B cell (primary cell): ENCODE measurements at regions not wholly inside any gene's neighbourhood (a gene's known extent, or its start where the extent isn't known, plus 50 kb on each side); places are given as distances from the start of the nearest gene placed in this dataset.

ENCODE experiments used
- ATAC-seq: fragments of 200-7000 bp; cut with Tn5 transposase; one replicate; pipeline ENCODE4 v1.10.0; 2021; ENCODE audit warnings: low read depth, mild to moderate bottlenecking, moderate number of reproducible peaks, moderate library complexity
- CTCF ChIA-PET: fragments of 350-600 bp; sonication (Branson Sonifier 250); formaldehyde crosslinking; loops from one replicate; lab custom pipeline; 2021; ENCODE audit warnings: antibody characterized with exemption, inconsistent platforms; lab: Charles Lee
- POLR2A ChIA-PET: fragments of 350-600 bp; sonication (Branson Sonifier 250); formaldehyde crosslinking; loops from one replicate; lab custom pipeline; 2021; ENCODE audit warnings: antibody characterized with exemption; lab: Charles Lee
- DNase-seq: peaks from one replicate; pipeline ENCODE4 v3.0.0; 2013
- H2AFZ ChIP-seq: 2 replicates; pipeline ENCODE4 v1.6.1; 2012; ENCODE audit warnings: mild to moderate bottlenecking, low read depth, low read length; ENCODE audit not compliant: insufficient read depth, poor library complexity, severe bottlenecking
- H3K27ac ChIP-seq, 2 donors: 1 replicate in 1 of 2; 2 replicates in 1 of 2; pipeline ENCODE4 v1.5.1; 2012 to 2013; ENCODE audit warnings: low read length in 2 of 2, mild to moderate bottlenecking in 2 of 2, moderate library complexity in 1 of 2
- H3K27me3 ChIP-seq, 4 experiments: fragments of 200-600 bp in 1 of 4; sonication (generic) in 1 of 4; replicated peaks in 1 of 4; 1 replicate in 2 of 4; 2 replicates in 2 of 4; pipeline versions ENCODE4 v1.6.1 to v1.7.0; 2013 to 2016; ENCODE audit warnings: low read length in 3 of 4, mild to moderate bottlenecking in 2 of 4, mixed read lengths in 1 of 4, moderate library complexity in 1 of 4; ENCODE audit not compliant: insufficient read depth in 4 of 4, control insufficient read depth in 3 of 4; ENCODE audit errors: control extremely low read depth in 1 of 4
- H3K36me3 ChIP-seq, 2 experiments: replicated peaks in 1 of 2; 1 replicate in 1 of 2; 2 replicates in 1 of 2; pipeline versions ENCODE4 v1.6.1 to v1.7.1; 2013; ENCODE audit warnings: low read length in 1 of 2; ENCODE audit not compliant: insufficient read depth in 2 of 2, control insufficient read depth in 1 of 2; ENCODE audit errors: control extremely low read depth in 1 of 2, extremely low read depth in 1 of 2
- H3K4me1 ChIP-seq, 2 donors: fragments of 200-600 bp in 1 of 2; sonication (generic) in 1 of 2; 1 replicate in 1 of 2; 2 replicates in 1 of 2; pipeline versions ENCODE4 v1.5.1 to v1.6.1; 2013 to 2017; ENCODE audit warnings: low read length in 2 of 2; ENCODE audit not compliant: control insufficient read depth in 2 of 2, insufficient read depth in 2 of 2
- H3K4me2 ChIP-seq: replicated peaks from 2 replicates; pipeline ENCODE3; 2012; ENCODE audit warnings: mild to moderate bottlenecking, low read depth, low read length; ENCODE audit not compliant: poor library complexity, severe bottlenecking
- H3K4me3 ChIP-seq, 5 experiments: fragments of 200-600 bp in 1 of 5; sonication (generic) in 1 of 5; 1 replicate in 3 of 5; 2 replicates in 2 of 5; pipeline versions ENCODE4 v1.5.1 to v1.7.0; 2011 to 2016; ENCODE audit warnings: low read length in 4 of 5, mild to moderate bottlenecking in 4 of 5, low read depth in 2 of 5, control low read depth in 1 of 5, moderate library complexity in 1 of 5; ENCODE audit not compliant: insufficient read depth in 1 of 5; ENCODE audit errors: control extremely low read depth in 1 of 5, extremely low read depth in 1 of 5
- H3K79me2 ChIP-seq: fragments of 200-600 bp; sonication (generic); one replicate; pipeline ENCODE4 v1.6.0; 2016; ENCODE audit warnings: low read length; ENCODE audit not compliant: control insufficient read depth, insufficient read depth
- H3K9ac ChIP-seq: fragments of 200-600 bp; sonication (generic); 2 replicates; pipeline ENCODE4 v1.6.1; 2017; ENCODE audit warnings: mild to moderate bottlenecking, low read length, moderate library complexity
- H3K9me3 ChIP-seq, 3 donors: one replicate each; pipeline versions ENCODE4 v1.6.1 to v1.7.1; 2013; ENCODE audit warnings: low read length in 2 of 3; ENCODE audit not compliant: control insufficient read depth in 2 of 3, insufficient read depth in 1 of 3; ENCODE audit errors: control extremely low read depth in 1 of 3
- H4K20me1 ChIP-seq: 2 replicates; pipeline ENCODE4 v1.6.0; 2012; ENCODE audit warnings: mild to moderate bottlenecking, low read length; ENCODE audit not compliant: insufficient read depth, control insufficient read depth, poor library complexity, severe bottlenecking
- H3K27ac Mint-ChIP-seq: one replicate; pipeline ENCODE4 v1.8.0; 2021; ENCODE audit warnings: mixed read lengths
- H3K27me3 Mint-ChIP-seq: one replicate; pipeline ENCODE4 v1.8.0; 2021; ENCODE audit warnings: mixed read lengths
- H3K4me1 Mint-ChIP-seq: one replicate; pipeline ENCODE4 v1.8.0; 2021; ENCODE audit warnings: mixed read lengths
- H3K4me3 Mint-ChIP-seq: one replicate; pipeline ENCODE4 v1.8.0; 2021; ENCODE audit warnings: mixed read lengths
- H3K9me3 Mint-ChIP-seq: one replicate; pipeline ENCODE4 v1.8.0; 2022; ENCODE audit warnings: mixed read lengths; ENCODE audit not compliant: insufficient read depth
- CTCF ChIP-seq: fragments of 200-600 bp; IDR thresholded peaks from one replicate; pipeline ENCODE4 v1.8.0; 2022; ENCODE audit warnings: antibody characterized with exemption, mild to moderate bottlenecking
- EZH2 ChIP-seq: IDR thresholded peaks from 2 replicates; pipeline ENCODE4 v1.6.1; 2012; ENCODE audit warnings: borderline replicate concordance, low read depth, mild to moderate bottlenecking, moderate library complexity, low read length; ENCODE audit not compliant: insufficient read depth, poor library complexity, severe bottlenecking
- WGBS: methylation state at CpG from one replicate; pipeline ENCODE4 v1.1.5; 2013; ENCODE audit warnings: missing lambda C conversion rate; ENCODE audit not compliant: insufficient coverage; 5-methylcytosine and 5-hydroxymethylcytosine counted together
- intact Hi-C: fragments of 100-400 bp; cut with micrococcal nuclease; formaldehyde crosslinking; loops from one replicate; pipeline ENCODE4 v1.10.0; 2022

- H3K27ac Mint-ChIP-seq = no peak overlapping the region
- no peaks in the 10 kb centered on the region for H3K4me1 Mint-ChIP-seq
- peaks cover 2% of the 10 kb centered on the region for H3K9me3 Mint-ChIP-seq
- ChIA-PET POLR2A (no interaction called here), CTCF (no interaction called here)
- intact Hi-C loops = no loop called here
- H3K4me1 ChIP-seq = no peaks in the 10 kb centered on the region
- H3K79me2 ChIP-seq = no peaks in the 10 kb centered on the region
- H3K9ac ChIP-seq = no peak overlapping the region
- no peaks in the 10 kb centered on the region for H3K36me3 ChIP-seq
- ATAC-seq = no peak
- H3K4me3 Mint-ChIP-seq = no peak overlapping the region
- no peaks in the 10 kb centered on the region for H3K27me3 Mint-ChIP-seq
- no peak overlapping the region for H3K4me2 ChIP-seq
- no peak overlapping the region for H3K27ac ChIP-seq
- no peaks in the 10 kb centered on the region for H3K27me3 ChIP-seq
- TF ChIP-seq CTCF = no peak
- no peak for TF ChIP-seq EZH2
- no peak for DNase-seq
- WGBS = no CpG with 5 or more reads among the region's 3 CpGs
- no peaks in the 10 kb centered on the region for H4K20me1 ChIP-seq
- H2AFZ ChIP-seq = no peak overlapping the region
- no peak overlapping the region for H3K4me3 ChIP-seq
- peaks cover 0 to 2% (median 2%) of the 10 kb centered on the region in 3 donors for H3K9me3 ChIP-seq
Observed at GRCh38 chr16:62652441-62653120, 616.3 kb upstream of the CDH8 start.

DNA sequence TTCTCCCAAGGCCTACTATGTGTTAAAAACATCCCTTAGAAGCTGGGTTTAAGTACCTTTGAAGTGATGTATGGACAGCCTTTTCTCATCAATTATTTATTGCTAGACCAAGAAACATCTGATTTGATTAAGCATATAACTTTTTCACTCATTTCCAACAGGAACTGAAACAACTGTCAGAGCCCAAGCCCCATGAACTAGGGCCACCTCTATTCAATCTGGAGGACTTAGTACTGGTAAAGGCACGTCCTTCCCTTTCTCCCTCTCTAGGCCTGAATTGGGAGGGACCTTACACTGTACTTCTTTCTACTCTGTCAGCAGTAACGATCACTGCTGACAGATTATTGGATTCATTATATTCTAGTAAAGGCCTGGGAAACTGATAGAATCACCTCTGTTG, 612.0 kb upstream of the CDH8 start:
- Mint-ChIP-seq H3K27ac (no peak overlapping the region), H3K27me3 (no peaks in the 10 kb centered on the region), H3K4me1 (no peaks in the 10 kb centered on the region), H3K4me3 (no peak overlapping the region), H3K9me3 (peaks cover 2% of the 10 kb centered on the region)
- WGBS = no CpG with 5 or more reads among the region's 2 CpGs
- no peak overlapping the region for H3K27ac ChIP-seq
- intact Hi-C loops = no loop called here
- ATAC-seq = no peak
- ChIA-PET POLR2A (no interaction called here), CTCF (no interaction called here)
- no peak overlapping the region for H3K9ac ChIP-seq
- no peaks in the 10 kb centered on the region for H3K79me2 ChIP-seq
- H3K36me3 ChIP-seq = no peaks in the 10 kb centered on the region
- no peak overlapping the region for H3K4me3 ChIP-seq
- no peaks in the 10 kb centered on the region for H3K27me3 ChIP-seq
- TF ChIP-seq CTCF = no peak
- TF ChIP-seq EZH2 = no peak
- H2AFZ ChIP-seq = no peak overlapping the region
- H3K4me1 ChIP-seq = no peaks in the 10 kb centered on the region
- no peaks in the 10 kb centered on the region for H4K20me1 ChIP-seq
- no peak for DNase-seq
- no peak overlapping the region for H3K4me2 ChIP-seq
- H3K9me3 ChIP-seq = peaks cover 0 to 7% (median 1%) of the 10 kb centered on the region in 3 donors
